ENCODE measurements at regions not wholly inside any gene's neighbourhood (a gene's known extent, or its start where the extent isn't known, plus 50 kb on each side); places are given as distances from the start of the nearest gene placed in this dataset.

- no peaks in the 10 kb centered on the region for H3K36me3 ChIP-seq (ENCODE audit: control insufficient read depth in 2 of 2, insufficient read depth in 2 of 2, low read length in 1 of 2)
- no peak overlapping the region for H3K27ac ChIP-seq (ENCODE audit: low read depth in 2 of 2, low read length in 1 of 2)
- no peak overlapping the region for H3K4me3 ChIP-seq (ENCODE audit: low read depth in 1 of 2, low read length in 2 of 2)
- no peaks in the 10 kb centered on the region for H3K4me1 ChIP-seq (ENCODE audit: control insufficient read depth in 2 of 2, insufficient read depth in 2 of 2, low read length in 1 of 2)
- H3K27me3 ChIP-seq (ENCODE audit: control insufficient read depth in 1 of 2, insufficient read depth in 2 of 2, low read length in 2 of 2), result no peaks in the 10 kb centered on the region
- H3K9me3 ChIP-seq (ENCODE audit: control insufficient read depth in 2 of 2, insufficient read depth in 1 of 2, low read depth in 1 of 2, low read length in 1 of 2), result no peaks in the 10 kb centered on the region
- 78 to 89% methylated on average over 5 of the region's 5 CpGs for WGBS, 2 donors
Measured at GRCh38 chr3:189403194-189403593, 228.0 kb upstream of the TP63 start.

GRCh38 chr3:189404024-189404423 is 227.2 kb upstream of the TP63 start:
- no peaks in the 10 kb centered on the region for H3K36me3 ChIP-seq (ENCODE audit: control insufficient read depth in 2 of 2, insufficient read depth in 2 of 2, low read length in 1 of 2)
- no peaks in the 10 kb centered on the region for H3K27me3 ChIP-seq (ENCODE audit: control insufficient read depth in 1 of 2, insufficient read depth in 2 of 2, low read length in 2 of 2)
- no peaks in the 10 kb centered on the region for H3K4me1 ChIP-seq (ENCODE audit: control insufficient read depth in 2 of 2, insufficient read depth in 2 of 2, low read length in 1 of 2)
- H3K9me3 ChIP-seq (ENCODE audit: control insufficient read depth in 2 of 2, insufficient read depth in 1 of 2, low read depth in 1 of 2, low read length in 1 of 2), result no peaks in the 10 kb centered on the region
- H3K4me3 ChIP-seq (ENCODE audit: low read depth in 1 of 2, low read length in 2 of 2), result no peak overlapping the region
- H3K27ac ChIP-seq (ENCODE audit: low read depth in 2 of 2, low read length in 1 of 2), result no peak overlapping the region

GRCh38 chr3:189404797-189405484 is 226.2 kb upstream of the TP63 start:
- WGBS, 2 donors, result 71 to 73% methylated on average over 3 of the region's 3 CpGs
- no peaks in the 10 kb centered on the region for H3K4me1 ChIP-seq (ENCODE audit: control insufficient read depth in 2 of 2, insufficient read depth in 2 of 2, low read length in 1 of 2)
- H3K27ac ChIP-seq (ENCODE audit: low read depth in 2 of 2, low read length in 1 of 2), result no peak overlapping the region
- no peaks in the 10 kb centered on the region for H3K9me3 ChIP-seq (ENCODE audit: control insufficient read depth in 2 of 2, insufficient read depth in 1 of 2, low read depth in 1 of 2, low read length in 1 of 2)
- no peaks in the 10 kb centered on the region for H3K36me3 ChIP-seq (ENCODE audit: control insufficient read depth in 2 of 2, insufficient read depth in 2 of 2, low read length in 1 of 2)
- no peaks in the 10 kb centered on the region for H3K27me3 ChIP-seq (ENCODE audit: control insufficient read depth in 1 of 2, insufficient read depth in 2 of 2, low read length in 2 of 2)
- H3K4me3 ChIP-seq (ENCODE audit: low read depth in 1 of 2, low read length in 2 of 2), result no peak overlapping the region

GRCh38 chr3:189406148-189406547 is 225.0 kb upstream of the TP63 start:
- Histone ChIP-seq H3K27me3 (ENCODE audit: control insufficient read depth in 1 of 2, insufficient read depth in 2 of 2, low read length in 2 of 2) (no peaks in the 10 kb centered on the region), H3K9me3 (ENCODE audit: control insufficient read depth in 2 of 2, insufficient read depth in 1 of 2, low read depth in 1 of 2, low read length in 1 of 2) (no peaks in the 10 kb centered on the region), H3K4me3 (ENCODE audit: low read depth in 1 of 2, low read length in 2 of 2) (no peak overlapping the region), H3K27ac (ENCODE audit: low read depth in 2 of 2, low read length in 1 of 2) (no peak overlapping the region), H3K4me1 (ENCODE audit: control insufficient read depth in 2 of 2, insufficient read depth in 2 of 2, low read length in 1 of 2) (no peaks in the 10 kb centered on the region), H3K36me3 (ENCODE audit: control insufficient read depth in 2 of 2, insufficient read depth in 2 of 2, low read length in 1 of 2) (no peaks in the 10 kb centered on the region)
- WGBS, 2 donors, result 67 to 85% methylated on average over 1 of the region's 1 CpG

- 86 to 98% methylated on average over 1 of the region's 1 CpG for WGBS, 2 donors
- Histone ChIP-seq H3K27me3 (ENCODE audit: control insufficient read depth in 1 of 2, insufficient read depth in 2 of 2, low read length in 2 of 2) (no peaks in the 10 kb centered on the region), H3K4me1 (ENCODE audit: control insufficient read depth in 2 of 2, insufficient read depth in 2 of 2, low read length in 1 of 2) (no peaks in the 10 kb centered on the region), H3K27ac (ENCODE audit: low read depth in 2 of 2, low read length in 1 of 2) (no peak overlapping the region), H3K4me3 (ENCODE audit: low read depth in 1 of 2, low read length in 2 of 2) (no peak overlapping the region), H3K9me3 (ENCODE audit: control insufficient read depth in 2 of 2, insufficient read depth in 1 of 2, low read depth in 1 of 2, low read length in 1 of 2) (no peaks in the 10 kb centered on the region), H3K36me3 (ENCODE audit: control insufficient read depth in 2 of 2, insufficient read depth in 2 of 2, low read length in 1 of 2) (no peaks in the 10 kb centered on the region)
Measured at GRCh38 chr3:189410522-189410921, 220.7 kb upstream of the TP63 start.

- 61 to 75% methylated on average over 3 of the region's 3 CpGs for WGBS, 2 donors
- no peaks in the 10 kb centered on the region for H3K9me3 ChIP-seq (ENCODE audit: control insufficient read depth in 2 of 2, insufficient read depth in 1 of 2, low read depth in 1 of 2, low read length in 1 of 2)
- no peak overlapping the region for H3K27ac ChIP-seq (ENCODE audit: low read depth in 2 of 2, low read length in 1 of 2)
- no peak overlapping the region for H3K4me3 ChIP-seq (ENCODE audit: low read depth in 1 of 2, low read length in 2 of 2)
- no peaks in the 10 kb centered on the region for H3K4me1 ChIP-seq (ENCODE audit: control insufficient read depth in 2 of 2, insufficient read depth in 2 of 2, low read length in 1 of 2)
- no peaks in the 10 kb centered on the region for H3K36me3 ChIP-seq (ENCODE audit: control insufficient read depth in 2 of 2, insufficient read depth in 2 of 2, low read length in 1 of 2)
- H3K27me3 ChIP-seq (ENCODE audit: control insufficient read depth in 1 of 2, insufficient read depth in 2 of 2, low read length in 2 of 2), result no peaks in the 10 kb centered on the region
Measured at GRCh38 chr3:189419038-189419437, 212.2 kb upstream of the TP63 start.

- Histone ChIP-seq H3K9me3 (ENCODE audit: control insufficient read depth in 2 of 2, insufficient read depth in 1 of 2, low read depth in 1 of 2, low read length in 1 of 2) (no peaks in the 10 kb centered on the region), H3K4me1 (ENCODE audit: control insufficient read depth in 2 of 2, insufficient read depth in 2 of 2, low read length in 1 of 2) (no peaks in the 10 kb centered on the region), H3K27ac (ENCODE audit: low read depth in 2 of 2, low read length in 1 of 2) (no peak overlapping the region), H3K4me3 (ENCODE audit: low read depth in 1 of 2, low read length in 2 of 2) (no peak overlapping the region), H3K27me3 (ENCODE audit: control insufficient read depth in 1 of 2, insufficient read depth in 2 of 2, low read length in 2 of 2) (no peaks in the 10 kb centered on the region), H3K36me3 (ENCODE audit: control insufficient read depth in 2 of 2, insufficient read depth in 2 of 2, low read length in 1 of 2) (no peaks in the 10 kb centered on the region)
- WGBS, 2 donors, result 57 to 71% methylated on average over 1 of the region's 1 CpG
Measured at GRCh38 chr3:189419683-189420082, 211.5 kb upstream of the TP63 start.

GRCh38 chr3:189424922-189425321 is 206.3 kb upstream of the TP63 start:
- WGBS, 2 donors, result 89% methylated on average over 2 of the region's 2 CpGs
- Histone ChIP-seq H3K9me3 (ENCODE audit: control insufficient read depth in 2 of 2, insufficient read depth in 1 of 2, low read depth in 1 of 2, low read length in 1 of 2) (no peaks in the 10 kb centered on the region), H3K27ac (ENCODE audit: low read depth in 2 of 2, low read length in 1 of 2) (no peak overlapping the region), H3K4me3 (ENCODE audit: low read depth in 1 of 2, low read length in 2 of 2) (no peak overlapping the region), H3K27me3 (ENCODE audit: control insufficient read depth in 1 of 2, insufficient read depth in 2 of 2, low read length in 2 of 2) (no peaks in the 10 kb centered on the region), H3K4me1 (ENCODE audit: control insufficient read depth in 2 of 2, insufficient read depth in 2 of 2, low read length in 1 of 2) (no peaks in the 10 kb centered on the region), H3K36me3 (ENCODE audit: control insufficient read depth in 2 of 2, insufficient read depth in 2 of 2, low read length in 1 of 2) (no peaks in the 10 kb centered on the region)

- 41 to 62% methylated on average over 1 of the region's 1 CpG for WGBS, 2 donors
- H3K4me1 ChIP-seq (ENCODE audit: control insufficient read depth in 2 of 2, insufficient read depth in 2 of 2, low read length in 1 of 2), result peaks cover 0 to 5% of the 10 kb centered on the region in 2 donors
- no peak overlapping the region for H3K4me3 ChIP-seq (ENCODE audit: low read depth in 1 of 2, low read length in 2 of 2)
- H3K9me3 ChIP-seq (ENCODE audit: control insufficient read depth in 2 of 2, insufficient read depth in 1 of 2, low read depth in 1 of 2, low read length in 1 of 2), result no peaks in the 10 kb centered on the region
- no peak overlapping the region for H3K27ac ChIP-seq (ENCODE audit: low read depth in 2 of 2, low read length in 1 of 2)
- H3K36me3 ChIP-seq (ENCODE audit: control insufficient read depth in 2 of 2, insufficient read depth in 2 of 2, low read length in 1 of 2), result no peaks in the 10 kb centered on the region
- H3K27me3 ChIP-seq (ENCODE audit: control insufficient read depth in 1 of 2, insufficient read depth in 2 of 2, low read length in 2 of 2), result no peaks in the 10 kb centered on the region
Measured at GRCh38 chr3:189429019-189429418, 202.2 kb upstream of the TP63 start.

- 90 to 97% methylated on average over 2 of the region's 2 CpGs for WGBS, 2 donors
- Histone ChIP-seq H3K4me1 (ENCODE audit: control insufficient read depth in 2 of 2, insufficient read depth in 2 of 2, low read length in 1 of 2) (peaks cover 0 to 5% of the 10 kb centered on the region in 2 donors), H3K9me3 (ENCODE audit: control insufficient read depth in 2 of 2, insufficient read depth in 1 of 2, low read depth in 1 of 2, low read length in 1 of 2) (no peaks in the 10 kb centered on the region), H3K27me3 (ENCODE audit: control insufficient read depth in 1 of 2, insufficient read depth in 2 of 2, low read length in 2 of 2) (no peaks in the 10 kb centered on the region), H3K36me3 (ENCODE audit: control insufficient read depth in 2 of 2, insufficient read depth in 2 of 2, low read length in 1 of 2) (no peaks in the 10 kb centered on the region), H3K4me3 (ENCODE audit: low read depth in 1 of 2, low read length in 2 of 2) (no peak overlapping the region), H3K27ac (ENCODE audit: low read depth in 2 of 2, low read length in 1 of 2) (no peak overlapping the region)
Measured at GRCh38 chr3:189430166-189430565, 201.0 kb upstream of the TP63 start.

All from esophagus (tissue), 2 donors.